ENCODE measurements at regions not wholly inside any gene's neighbourhood (a gene's known extent, or its start where the extent isn't known, plus 50 kb on each side); places are given as distances from the start of the nearest gene placed in this dataset.

GRCh38 chr5:126046846-126047571 lies 376.2 kb upstream of the GRAMD2B start:
- no peaks in the 10 kb centered on the region for H3K36me3 ChIP-seq
- H3K4me3 ChIP-seq (replicated peaks in 1 of 3) = no peak overlapping the region
- no peaks in the 10 kb centered on the region for H3K27me3 ChIP-seq
- no peak for DNase-seq
- no peak for TF ChIP-seq CTCF (IDR thresholded peaks at IDR 0.05)
- no peak for TF ChIP-seq POLR2A (IDR thresholded peaks at IDR 0.05)
- H3K27ac ChIP-seq = no peak overlapping the region
- no peaks in the 10 kb centered on the region for H3K9me3 ChIP-seq
- no peaks in the 10 kb centered on the region for H3K4me1 ChIP-seq
- intact Hi-C loops (cut with DNase I) = no loop called here

- H3K27me3 ChIP-seq = no peaks in the 10 kb centered on the region
- 94 to 100% methylated on average over 1 of the region's 1 CpG for WGBS, 2 donors
- H3K4me1 ChIP-seq = peaks cover 0 to 6% of the 10 kb centered on the region in 2 donors
- H3K9me3 ChIP-seq = no peaks in the 10 kb centered on the region
- no peak overlapping the region for H3K4me3 ChIP-seq (replicated peaks in 1 of 3)
- DNase-seq = no peak
- TF ChIP-seq POLR2A (IDR thresholded peaks at IDR 0.05) (no peak), CTCF (IDR thresholded peaks at IDR 0.05) (no peak)
- intact Hi-C loops (cut with DNase I) = no loop called here
- no peaks in the 10 kb centered on the region for H3K36me3 ChIP-seq
- no peak overlapping the region for H3K27ac ChIP-seq
These were observed 371.1 kb upstream of the GRAMD2B start for GRCh38 chr5:126052120-126052519.

GRCh38 chr5:126052791-126053190 lies 370.4 kb upstream of the GRAMD2B start:
- H3K36me3 ChIP-seq = no peaks in the 10 kb centered on the region
- intact Hi-C loops (cut with DNase I) = no loop called here
- WGBS, 2 donors = 94 to 98% methylated on average over 1 of the region's 1 CpG
- no peaks in the 10 kb centered on the region for H3K9me3 ChIP-seq
- H3K27me3 ChIP-seq = no peaks in the 10 kb centered on the region
- no peak for DNase-seq
- H3K27ac ChIP-seq = no peak overlapping the region
- no peak overlapping the region for H3K4me3 ChIP-seq (replicated peaks in 1 of 3)
- TF ChIP-seq POLR2A (IDR thresholded peaks at IDR 0.05) = no peak
- no peak for TF ChIP-seq CTCF (IDR thresholded peaks at IDR 0.05)
- H3K4me1 ChIP-seq = peaks cover 0 to 6% of the 10 kb centered on the region in 2 donors

GRCh38 chr5:126053630-126054029 lies 369.6 kb upstream of the GRAMD2B start:
- Histone ChIP-seq H3K4me1 (peaks cover 0 to 6% of the 10 kb centered on the region in 2 donors), H3K27ac (no peak overlapping the region), H3K27me3 (no peaks in the 10 kb centered on the region), H3K36me3 (no peaks in the 10 kb centered on the region), H3K4me3 (replicated peaks in 1 of 3) (no peak overlapping the region), H3K9me3 (no peaks in the 10 kb centered on the region)
- intact Hi-C loops (cut with DNase I) = no loop called here
- DNase-seq = no peak
- WGBS, 2 donors = 22 to 31% methylated on average over 2 of the region's 2 CpGs
- TF ChIP-seq POLR2A (IDR thresholded peaks at IDR 0.05) (no peak), CTCF (IDR thresholded peaks at IDR 0.05) (no peak)

GRCh38 chr5:126054577-126055347 lies 368.4 kb upstream of the GRAMD2B start:
- H3K36me3 ChIP-seq = no peaks in the 10 kb centered on the region
- H3K9me3 ChIP-seq = no peaks in the 10 kb centered on the region
- no peak overlapping the region for H3K27ac ChIP-seq
- H3K27me3 ChIP-seq = no peaks in the 10 kb centered on the region
- intact Hi-C loops (cut with DNase I) = no loop called here
- H3K4me1 ChIP-seq = peaks cover 0 to 6% of the 10 kb centered on the region in 2 donors
- no peak for DNase-seq
- no peak overlapping the region for H3K4me3 ChIP-seq (replicated peaks in 1 of 3)
- WGBS, 2 donors = 75 to 81% methylated on average over 10 of the region's 10 CpGs
- TF ChIP-seq CTCF (IDR thresholded peaks at IDR 0.05) = no peak
- no peak for TF ChIP-seq POLR2A (IDR thresholded peaks at IDR 0.05)
